GM23338 (cell line): ENCODE measurements at regions not wholly inside any gene's neighbourhood (a gene's known extent, or its start where the extent isn't known, plus 50 kb on each side); places are given as distances from the start of the nearest gene placed in this dataset.

Experiments used
- ATAC-seq: fragments of 200-7000 bp; cut with Tn5 transposase; 3 replicates; pipeline ENCODE4 v1.9.1; 2020
- DNase-seq: peaks from one replicate; pipeline ENCODE4 v3.0.0-alpha.2; 2015; ENCODE audit warnings: low spot score
- H2AFZ ChIP-seq: fragments of 200-600 bp; sonication (generic); 2 replicates; pipeline ENCODE4 v1.8.0; 2016; ENCODE audit warnings: antibody characterized with exemption, mild to moderate bottlenecking, moderate library complexity
- H3F3A ChIP-seq: fragments of 200-600 bp; sonication (generic); replicated peaks from 2 replicates; pipeline ENCODE4 v1.8.0; 2017; ENCODE audit warnings: antibody characterized with exemption, mixed run types, low read depth
- H3K27ac ChIP-seq: fragments of 200-600 bp; sonication (generic); 2 replicates; pipeline ENCODE4 v1.6.1; 2016; ENCODE audit warnings: low read depth
- H3K27me3 ChIP-seq: fragments of 200-600 bp; sonication (generic); 2 replicates; pipeline ENCODE4 v1.8.0; 2016; ENCODE audit warnings: mild to moderate bottlenecking, mixed run types, moderate library complexity; ENCODE audit not compliant: insufficient read depth
- H3K36me3 ChIP-seq: fragments of 200-600 bp; sonication (generic); 2 replicates; pipeline ENCODE4 v1.8.0; 2016; ENCODE audit warnings: mild to moderate bottlenecking; ENCODE audit not compliant: insufficient read depth
- H3K4me1 ChIP-seq: fragments of 200-600 bp; sonication (generic); 2 replicates; pipeline ENCODE4 v1.8.0; 2016; ENCODE audit warnings: mild to moderate bottlenecking, moderate library complexity; ENCODE audit not compliant: insufficient read depth
- H3K4me2 ChIP-seq: fragments of 200-600 bp; sonication (generic); 2 replicates; pipeline ENCODE4 v1.7.1; 2017; ENCODE audit warnings: mixed run types
- H3K4me3 ChIP-seq: fragments of 200-600 bp; sonication (generic); 2 replicates; pipeline ENCODE4 v1.6.1; 2016; ENCODE audit warnings: mixed run types
- H3K79me2 ChIP-seq: fragments of 200-600 bp; sonication (generic); replicated peaks from 2 replicates; pipeline ENCODE4 v1.8.0; 2017; ENCODE audit warnings: mild to moderate bottlenecking; ENCODE audit not compliant: insufficient read depth
- H3K9me2 ChIP-seq: fragments of 200-600 bp; sonication (generic); 2 replicates; pipeline ENCODE4 v1.8.0; 2017; ENCODE audit not compliant: insufficient read depth
- H4K20me1 ChIP-seq: fragments of 200-600 bp; sonication (generic); replicated peaks from 2 replicates; pipeline ENCODE4 v1.8.0; 2017; ENCODE audit warnings: mild to moderate bottlenecking; ENCODE audit not compliant: insufficient read depth
- H3K27ac Mint-ChIP-seq: 2 replicates; pipeline ENCODE4 v1.8.0; 2020; ENCODE audit warnings: inconsistent platforms, mild to moderate bottlenecking, moderate library complexity, mixed read lengths
- H3K27me3 Mint-ChIP-seq: 3 replicates; pipeline ENCODE4 v1.8.0; 2022; ENCODE audit warnings: low read depth, mild to moderate bottlenecking, moderate library complexity, mixed read lengths, inconsistent platforms; ENCODE audit not compliant: insufficient read depth, poor library complexity
- H3K36me3 Mint-ChIP-seq: 3 replicates; pipeline ENCODE4 v1.8.0; 2021; ENCODE audit warnings: low read depth, mild to moderate bottlenecking, inconsistent platforms, moderate library complexity, mixed read lengths
- H3K4me1 Mint-ChIP-seq: 3 replicates; pipeline ENCODE4 v1.8.0; 2020; ENCODE audit warnings: mild to moderate bottlenecking, inconsistent platforms, mixed read lengths
- H3K4me3 Mint-ChIP-seq: 3 replicates; pipeline ENCODE4 v1.8.0; 2021; ENCODE audit warnings: moderate library complexity, mild to moderate bottlenecking, inconsistent platforms, mixed read lengths
- H3K9me3 Mint-ChIP-seq: 3 replicates; pipeline ENCODE4 v1.8.0; 2020; ENCODE audit warnings: moderate library complexity, mild to moderate bottlenecking, inconsistent platforms, mixed read lengths
- CREB1 ChIP-seq: fragments of 250-450 bp; sonication (Bioruptor Pico); IDR thresholded peaks from 2 replicates; pipeline ENCODE4 v1.5.0; 2020; ENCODE audit warnings: low read depth, mild to moderate bottlenecking, moderate library complexity
- CTCF ChIP-seq, 2 experiments: fragments of 200-600 bp in 1 of 2; sonication (generic) in 1 of 2; conservative IDR thresholded peaks; 2 replicates each; pipeline versions ENCODE4 v1.5.1 to v1.6.1; 2016 to 2017; ENCODE audit warnings: antibody characterized with exemption in 2 of 2, low read depth in 2 of 2, mild to moderate bottlenecking in 2 of 2, moderate library complexity in 1 of 2
- ETS1 ChIP-seq: IDR thresholded peaks from 2 replicates; pipeline ENCODE4 v1.6.1; 2016; ENCODE audit warnings: antibody characterized with exemption
- EZH2 ChIP-seq: fragments of 200-600 bp; sonication (generic); IDR thresholded peaks from one replicate; pipeline ENCODE4 v1.8.0; 2017; ENCODE audit warnings: antibody characterized with exemption, mild to moderate bottlenecking, low read depth; ENCODE audit not compliant: unreplicated experiment
- EZH2phosphoT487 ChIP-seq: fragments of 200-600 bp; sonication (generic); IDR thresholded peaks from one replicate; pipeline ENCODE4 v1.8.1; 2018; ENCODE audit warnings: antibody characterized with exemption; ENCODE audit not compliant: unreplicated experiment
- JUNB ChIP-seq: IDR thresholded peaks from one replicate; pipeline ENCODE4 v1.6.1; 2016; ENCODE audit warnings: antibody characterized with exemption; ENCODE audit not compliant: unreplicated experiment
- NANOG ChIP-seq: IDR thresholded peaks from 2 replicates; pipeline ENCODE4 v1.6.1; 2016; ENCODE audit warnings: antibody characterized with exemption, borderline replicate concordance
- POLR2AphosphoS5 ChIP-seq: IDR thresholded peaks from 2 replicates; pipeline ENCODE4 v1.6.1; 2016; ENCODE audit warnings: antibody characterized with exemption, low read depth
- REST ChIP-seq: IDR thresholded peaks from one replicate; pipeline ENCODE4 v1.6.1; 2018; ENCODE audit warnings: antibody characterized with exemption; ENCODE audit not compliant: unreplicated experiment
- STAT1 ChIP-seq: IDR thresholded peaks from one replicate; pipeline ENCODE4 v1.6.1; 2016; ENCODE audit warnings: antibody characterized with exemption; ENCODE audit not compliant: unreplicated experiment
- ZNF114 ChIP-seq: fragments of 250-450 bp; sonication (Bioruptor Pico); IDR thresholded peaks from 2 replicates; pipeline ENCODE4 v1.5.0; 2020; ENCODE audit warnings: mild to moderate bottlenecking, moderate library complexity
- ZNF331 ChIP-seq: fragments of 250-450 bp; sonication (Bioruptor Pico); IDR thresholded peaks from 2 replicates; pipeline ENCODE4 v1.5.0; 2020; ENCODE audit warnings: low read depth, mild to moderate bottlenecking, moderate library complexity
- ZNF462 ChIP-seq: fragments of 250-450 bp; sonication (Bioruptor Pico); IDR thresholded peaks from 2 replicates; pipeline ENCODE4 v1.5.0; 2020; ENCODE audit warnings: mild to moderate bottlenecking, moderate library complexity

- Mint-ChIP-seq H3K27ac (no peak overlapping the region), H3K27me3 (no peaks in the 10 kb centered on the region), H3K36me3 (no peaks in the 10 kb centered on the region), H3K4me3 (no peak overlapping the region), H3K9me3 (no peaks in the 10 kb centered on the region; the same call in 2 of the 3 replicates), H3K4me1 (peaks cover 10% of the 10 kb centered on the region)
- H3K27ac ChIP-seq: no peak overlapping the region
- no peaks in the 10 kb centered on the region for H3K36me3 ChIP-seq
- H3K4me2 ChIP-seq: no peak overlapping the region
- H2AFZ ChIP-seq: no peak overlapping the region
- H3F3A ChIP-seq: no peaks in the 10 kb centered on the region
- H4K20me1 ChIP-seq: no peaks in the 10 kb centered on the region
- no peaks in the 10 kb centered on the region for H3K79me2 ChIP-seq
- ATAC-seq: no peak
- peaks cover 17% of the 10 kb centered on the region for H3K4me1 ChIP-seq
- DNase-seq: no peak
- H3K9me2 ChIP-seq: peaks cover 8% of the 10 kb centered on the region; the same call in 1 of the 2 replicates
- no peaks in the 10 kb centered on the region for H3K27me3 ChIP-seq
- H3K4me3 ChIP-seq: no peak overlapping the region
- TF ChIP-seq EZH2phosphoT487: no peak
- TF ChIP-seq REST: no peak
- no peak for TF ChIP-seq STAT1
- no peak for TF ChIP-seq ZNF114 (CRISPR knock-in tag)
- no peak for TF ChIP-seq NANOG
- TF ChIP-seq EZH2: no peak
- TF ChIP-seq CREB1 (CRISPR knock-in tag): no peak
- no peak for TF ChIP-seq JUNB
- no peak for TF ChIP-seq ZNF331
- TF ChIP-seq ETS1: no peak
- no peak for TF ChIP-seq POLR2AphosphoS5
- no peak for TF ChIP-seq ZNF462
- TF ChIP-seq CTCF (conservative IDR thresholded peaks at IDR 0.05; ENCODE audit: low read depth in 2 of 2): no peak
Measured at GRCh38 chr21:35366394-35367080, 317.4 kb upstream of the RUNX1 start.
